ENCODE measurements at regions not wholly inside any gene's neighbourhood (a gene's known extent, or its start where the extent isn't known, plus 50 kb on each side); places are given as distances from the start of the nearest gene placed in this dataset.

- TF ChIP-seq CTCF (IDR thresholded peaks at IDR 0.05) (no peak), POLR2A (IDR thresholded peaks at IDR 0.05) (no peak)
These were observed 186.7 kb downstream of the TMEM38B start for GRCh38 chr9:105881021-105881420.

Measured in uterus (tissue), 2 donors.